Large intestine (tissue), 3 donors: ENCODE measurements at regions not wholly inside any gene's neighbourhood (a gene's known extent, or its start where the extent isn't known, plus 50 kb on each side); places are given as distances from the start of the nearest gene placed in this dataset.

Experiments
- DNase-seq, 2 donors: peaks; one replicate each; pipeline versions ENCODE4 v3.0.0 to v3.0.0-alpha.2; 2013
- H3K27ac ChIP-seq: one replicate; pipeline ENCODE4 v1.5.1; 2013; ENCODE audit warnings: low read length
- H3K27me3 ChIP-seq: 2 replicates; pipeline ENCODE4 v1.6.1; 2013; ENCODE audit warnings: low read length; ENCODE audit not compliant: control insufficient read depth, insufficient read depth
- H3K36me3 ChIP-seq: 2 replicates; pipeline ENCODE4 v1.6.1; 2013; ENCODE audit warnings: low read length; ENCODE audit not compliant: control insufficient read depth, insufficient read depth
- H3K4me1 ChIP-seq: one replicate; pipeline ENCODE4 v1.6.1; 2013; ENCODE audit warnings: low read length; ENCODE audit not compliant: control insufficient read depth, insufficient read depth
- H3K4me3 ChIP-seq: one replicate; pipeline ENCODE4 v1.5.1; 2013; ENCODE audit warnings: low read length
- H3K9me3 ChIP-seq: one replicate; pipeline ENCODE4 v1.6.1; 2013; ENCODE audit warnings: mild to moderate bottlenecking, low read depth, low read length, moderate library complexity; ENCODE audit not compliant: control insufficient read depth
- WGBS: methylation state at CpG from one replicate; pipeline ENCODE4 v1.1.5; 2013; ENCODE audit warnings: low lambda C conversion rate; ENCODE audit not compliant: insufficient coverage; 5-methylcytosine and 5-hydroxymethylcytosine counted together

DNA sequence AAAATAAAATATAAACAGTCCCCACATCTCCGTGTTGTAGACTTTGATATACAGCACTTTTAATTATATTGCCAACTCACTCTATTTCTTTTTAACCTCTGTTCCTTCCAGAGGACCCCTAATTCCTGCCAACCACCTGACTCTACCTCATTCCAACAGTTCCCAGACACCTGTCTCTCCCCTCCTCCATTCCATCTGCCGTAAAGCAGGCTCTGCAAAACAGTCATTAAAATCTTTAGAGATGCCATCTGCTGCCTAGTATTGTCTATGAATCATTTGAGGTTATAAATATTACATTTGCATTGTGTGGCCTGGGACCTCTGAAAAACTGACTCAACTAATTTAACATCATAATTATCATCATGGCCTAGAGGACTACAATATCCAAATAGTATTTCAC, 148.8 kb upstream of the DCN start:
- Histone ChIP-seq H3K27ac (no peak overlapping the region), H3K9me3 (no peaks in the 10 kb centered on the region), H3K4me3 (no peak overlapping the region), H3K36me3 (no peaks in the 10 kb centered on the region), H3K4me1 (no peaks in the 10 kb centered on the region), H3K27me3 (no peaks in the 10 kb centered on the region)
- no peak for DNase-seq
- WGBS: 50% methylated on average over 1 of the region's 2 CpGs

DNA sequence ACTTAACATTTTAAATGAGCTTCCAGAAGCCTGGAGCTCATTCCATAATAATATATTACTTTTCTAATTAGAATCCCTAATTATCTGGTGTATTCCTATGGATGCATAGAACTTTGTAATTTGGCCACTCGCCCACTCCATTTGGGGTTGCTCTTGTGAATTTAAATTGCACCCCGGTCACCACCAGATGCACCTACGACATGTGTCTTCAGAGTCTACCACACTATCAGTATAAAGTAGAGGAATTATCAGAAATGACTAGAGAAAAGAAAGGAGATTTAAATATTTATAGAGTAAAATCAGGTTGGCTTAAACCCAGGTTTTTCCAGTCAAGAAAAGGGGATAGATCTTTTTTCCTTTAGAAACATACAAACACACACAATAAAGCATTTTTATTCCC, 145.8 kb upstream of the DCN start:
- Histone ChIP-seq H3K4me1 (no peaks in the 10 kb centered on the region), H3K36me3 (no peaks in the 10 kb centered on the region), H3K9me3 (no peaks in the 10 kb centered on the region), H3K27me3 (no peaks in the 10 kb centered on the region), H3K4me3 (no peak overlapping the region), H3K27ac (no peak overlapping the region)
- WGBS: 94% methylated on average over 2 of the region's 3 CpGs
- DNase-seq: no peak

DNA sequence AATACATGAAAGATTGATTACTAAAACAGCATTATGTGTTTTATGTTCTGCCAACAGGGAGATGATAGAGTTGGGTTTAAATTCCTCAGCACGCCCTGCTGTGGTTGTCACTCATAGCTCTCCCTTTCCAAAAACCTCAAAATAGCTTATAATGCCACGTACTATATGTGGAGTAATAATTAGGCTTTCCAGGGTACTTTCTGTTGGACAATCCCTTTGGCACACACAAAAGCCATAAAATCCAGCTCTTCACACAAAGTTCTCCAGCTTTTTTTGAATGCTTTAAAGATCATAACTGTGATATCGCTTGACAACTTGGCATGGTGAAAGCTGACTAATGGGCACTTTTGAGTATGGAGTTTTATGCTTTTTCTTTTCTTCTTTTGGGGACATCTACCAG, 145.3 kb upstream of the DCN start:
- no peak for DNase-seq
- H3K27ac ChIP-seq: no peak overlapping the region
- no peak overlapping the region for H3K4me3 ChIP-seq
- H3K4me1 ChIP-seq: no peaks in the 10 kb centered on the region
- H3K27me3 ChIP-seq: no peaks in the 10 kb centered on the region
- WGBS: 88% methylated on average over 1 of the region's 3 CpGs
- H3K9me3 ChIP-seq: no peaks in the 10 kb centered on the region
- H3K36me3 ChIP-seq: no peaks in the 10 kb centered on the region

DNA sequence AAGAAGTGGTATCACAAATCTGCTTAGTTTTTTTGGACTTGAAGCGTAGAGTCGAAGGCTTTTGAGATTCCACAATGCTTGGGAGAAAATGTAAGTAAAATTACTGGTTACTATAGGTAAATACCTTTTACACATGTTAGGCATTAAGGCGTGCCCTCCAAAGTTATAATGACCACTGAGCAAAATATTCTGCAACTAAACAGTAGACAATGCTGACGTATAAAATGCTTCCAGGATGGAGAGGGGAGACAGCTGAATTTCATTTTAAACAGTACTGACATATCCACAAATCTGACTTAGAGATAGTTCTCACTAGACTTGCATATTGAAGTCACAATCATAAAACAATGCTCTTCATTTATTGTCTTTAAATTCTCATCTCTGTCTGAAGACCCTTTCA, 144.5 kb upstream of the DCN start:
- 100% methylated on average over 3 of the region's 4 CpGs for WGBS
- H3K27me3 ChIP-seq: no peaks in the 10 kb centered on the region
- no peaks in the 10 kb centered on the region for H3K36me3 ChIP-seq
- no peak overlapping the region for H3K27ac ChIP-seq
- no peaks in the 10 kb centered on the region for H3K4me1 ChIP-seq
- no peak overlapping the region for H3K4me3 ChIP-seq
- no peaks in the 10 kb centered on the region for H3K9me3 ChIP-seq
- DNase-seq: no peak

DNA sequence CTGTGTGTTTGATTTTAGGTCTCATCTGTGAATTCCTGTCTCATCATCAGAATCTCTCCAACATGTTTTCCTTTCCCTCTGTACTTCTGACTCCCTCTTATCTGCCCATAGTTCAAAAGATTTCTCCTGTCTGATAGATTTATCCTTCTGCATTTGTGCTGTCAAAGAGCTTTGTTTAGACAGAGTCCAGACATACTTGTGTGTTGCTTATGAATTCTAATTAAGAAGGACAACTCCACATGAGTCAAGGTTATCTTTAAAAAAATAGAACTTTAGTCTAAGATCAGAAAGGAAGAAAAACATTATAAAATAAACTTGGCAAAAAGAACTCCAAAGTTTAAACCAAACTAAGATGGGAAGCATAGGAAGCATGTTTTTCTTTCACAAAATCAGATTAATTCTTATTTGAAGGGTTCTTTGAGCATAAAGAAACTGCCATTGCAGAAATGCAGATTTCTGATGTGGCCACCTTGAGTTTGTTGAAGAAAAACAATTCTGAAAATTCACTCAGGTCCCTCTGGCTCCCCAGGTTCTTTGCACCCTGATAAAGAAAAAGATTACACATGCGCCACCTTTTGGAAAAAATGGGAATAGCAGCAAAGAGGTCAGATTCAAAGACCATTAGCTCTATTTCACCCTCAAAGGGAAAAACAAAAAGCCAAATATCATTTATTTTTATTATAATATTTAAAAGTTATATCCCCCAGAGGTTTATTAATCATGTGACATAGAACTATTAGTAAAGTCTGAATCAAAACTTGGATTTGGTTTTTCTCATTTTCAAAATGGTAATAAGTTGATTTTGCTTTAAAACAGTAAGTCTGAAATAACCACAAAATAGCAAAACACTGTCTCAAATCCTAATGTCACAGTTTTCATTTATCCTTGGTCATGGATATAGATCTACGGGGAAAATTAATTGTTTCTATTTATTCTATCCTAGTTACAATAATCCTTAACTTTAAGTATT, 143.7 kb upstream of the DCN start:
- 83% methylated on average over 1 of the region's 2 CpGs for WGBS
- no peak overlapping the region for H3K4me3 ChIP-seq
- no peaks in the 10 kb centered on the region for H3K27me3 ChIP-seq

DNA sequence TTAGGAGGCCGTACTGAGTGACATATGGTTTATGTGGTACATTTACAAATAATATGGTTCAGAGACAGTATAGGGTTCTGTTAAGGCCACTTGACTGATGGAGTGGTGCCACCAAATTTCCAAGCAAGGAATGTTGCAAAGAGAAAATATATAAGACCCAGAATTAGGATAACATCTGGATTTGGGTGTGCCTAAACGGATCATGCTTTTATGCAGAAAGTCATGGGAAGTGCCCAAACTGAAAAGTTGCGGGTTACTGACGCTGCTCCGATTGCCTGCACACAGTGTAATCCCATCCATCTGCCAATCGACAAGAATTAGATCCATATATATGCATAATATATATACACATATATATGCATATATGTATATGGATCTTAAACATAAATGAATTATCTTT, 138.4 kb upstream of the DCN start:
- H3K36me3 ChIP-seq: no peaks in the 10 kb centered on the region
- H3K4me3 ChIP-seq: no peak overlapping the region
- no peak for DNase-seq
- no peaks in the 10 kb centered on the region for H3K9me3 ChIP-seq
- H3K27ac ChIP-seq: no peak overlapping the region
- 100% methylated on average over 2 of the region's 6 CpGs for WGBS
- no peaks in the 10 kb centered on the region for H3K27me3 ChIP-seq
- no peaks in the 10 kb centered on the region for H3K4me1 ChIP-seq

More for the DNA sequence above, 143.7 kb upstream of the DCN start:
- no peaks in the 10 kb centered on the region for H3K4me1 ChIP-seq
- no peaks in the 10 kb centered on the region for H3K36me3 ChIP-seq
- no peak overlapping the region for H3K27ac ChIP-seq
- H3K9me3 ChIP-seq: no peaks in the 10 kb centered on the region
- DNase-seq: peak; percentile 15 to 22

DNA sequence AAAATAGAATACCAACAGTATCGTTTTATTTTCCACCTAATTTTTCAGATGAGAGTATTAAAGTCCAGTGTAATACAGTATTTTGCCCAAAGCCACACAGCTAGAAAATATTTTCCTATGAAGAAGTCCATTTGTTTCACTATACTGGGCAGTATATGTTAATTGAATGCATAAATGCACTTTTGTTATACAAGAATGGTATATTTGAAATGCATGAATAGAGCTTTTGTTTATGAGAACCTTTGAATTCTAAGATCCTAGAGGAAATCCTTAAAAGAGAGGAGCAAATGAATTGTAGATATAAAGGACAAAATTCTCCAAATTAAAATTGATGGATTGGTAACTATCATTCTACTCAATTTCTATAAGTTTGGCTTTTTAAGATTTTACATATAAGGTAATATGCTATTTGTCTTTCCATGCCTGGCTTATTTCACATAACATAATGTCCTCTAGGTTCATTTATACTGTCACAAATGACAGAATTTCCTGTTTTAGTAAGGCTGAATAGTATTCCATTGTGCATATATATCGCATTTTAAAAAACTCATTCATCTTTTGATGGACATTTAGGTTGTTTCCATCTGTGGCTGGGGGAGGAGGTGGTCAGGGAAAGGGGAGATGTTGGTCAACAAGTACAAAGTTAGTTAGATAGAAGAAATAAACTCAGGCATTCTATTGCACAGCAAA, 136.6 kb upstream of the DCN start:
- 93% methylated on average over 2 of the region's 2 CpGs for WGBS
- H3K36me3 ChIP-seq: no peaks in the 10 kb centered on the region
- no peak for DNase-seq
- H3K27ac ChIP-seq: no peak overlapping the region
- no peaks in the 10 kb centered on the region for H3K27me3 ChIP-seq
- H3K4me3 ChIP-seq: no peak overlapping the region
- H3K9me3 ChIP-seq: no peaks in the 10 kb centered on the region
- H3K4me1 ChIP-seq: no peaks in the 10 kb centered on the region

DNA sequence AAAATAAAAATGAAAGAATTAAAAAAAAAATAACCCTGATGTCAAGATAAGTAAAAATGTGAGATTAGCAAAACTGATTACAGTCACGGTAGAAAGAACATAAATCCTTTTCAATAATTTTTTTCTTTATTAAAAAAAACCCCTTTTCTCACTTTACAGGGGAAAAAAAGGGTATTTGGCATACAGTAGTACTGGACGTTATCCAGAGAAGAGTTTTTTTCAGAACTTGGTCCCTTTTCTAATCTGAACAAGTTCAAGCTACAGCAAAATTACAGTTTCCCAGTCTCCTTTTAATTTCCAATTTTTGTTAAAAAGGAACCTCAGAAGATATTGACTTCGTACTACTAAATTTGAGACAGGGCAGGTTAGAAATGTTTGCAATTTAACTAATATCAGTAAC, 134.7 kb upstream of the DCN start:
- no peak overlapping the region for H3K27ac ChIP-seq
- no peaks in the 10 kb centered on the region for H3K27me3 ChIP-seq
- WGBS: 100% methylated on average over 1 of the region's 3 CpGs

DNA sequence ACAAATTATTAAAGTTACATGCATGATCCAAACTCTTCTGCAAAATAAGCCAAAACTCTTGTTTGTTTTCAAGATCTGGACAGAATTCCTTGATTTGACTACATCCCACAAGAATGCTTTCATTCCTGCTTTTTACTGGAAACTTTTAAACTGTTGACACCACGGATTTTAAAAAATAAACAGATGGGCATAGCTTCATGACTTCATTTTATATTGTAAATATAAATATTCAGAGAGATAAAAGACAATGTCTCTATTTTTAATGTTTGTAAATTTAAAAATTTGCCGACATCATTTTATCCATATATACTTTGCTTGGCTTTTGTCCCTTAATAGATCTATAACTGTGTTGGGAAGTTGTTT, 134.3 kb upstream of the DCN start:
- WGBS: 86% methylated on average over 2 of the region's 2 CpGs
- Histone ChIP-seq H3K4me3 (no peak overlapping the region), H3K36me3 (no peaks in the 10 kb centered on the region), H3K9me3 (no peaks in the 10 kb centered on the region), H3K27ac (no peak overlapping the region), H3K4me1 (no peaks in the 10 kb centered on the region), H3K27me3 (no peaks in the 10 kb centered on the region)
- no peak for DNase-seq

More for the DNA sequence above, 134.7 kb upstream of the DCN start:
- Histone ChIP-seq H3K4me1 (no peaks in the 10 kb centered on the region), H3K36me3 (no peaks in the 10 kb centered on the region), H3K9me3 (no peaks in the 10 kb centered on the region), H3K4me3 (no peak overlapping the region)
- no peak for DNase-seq

DNA sequence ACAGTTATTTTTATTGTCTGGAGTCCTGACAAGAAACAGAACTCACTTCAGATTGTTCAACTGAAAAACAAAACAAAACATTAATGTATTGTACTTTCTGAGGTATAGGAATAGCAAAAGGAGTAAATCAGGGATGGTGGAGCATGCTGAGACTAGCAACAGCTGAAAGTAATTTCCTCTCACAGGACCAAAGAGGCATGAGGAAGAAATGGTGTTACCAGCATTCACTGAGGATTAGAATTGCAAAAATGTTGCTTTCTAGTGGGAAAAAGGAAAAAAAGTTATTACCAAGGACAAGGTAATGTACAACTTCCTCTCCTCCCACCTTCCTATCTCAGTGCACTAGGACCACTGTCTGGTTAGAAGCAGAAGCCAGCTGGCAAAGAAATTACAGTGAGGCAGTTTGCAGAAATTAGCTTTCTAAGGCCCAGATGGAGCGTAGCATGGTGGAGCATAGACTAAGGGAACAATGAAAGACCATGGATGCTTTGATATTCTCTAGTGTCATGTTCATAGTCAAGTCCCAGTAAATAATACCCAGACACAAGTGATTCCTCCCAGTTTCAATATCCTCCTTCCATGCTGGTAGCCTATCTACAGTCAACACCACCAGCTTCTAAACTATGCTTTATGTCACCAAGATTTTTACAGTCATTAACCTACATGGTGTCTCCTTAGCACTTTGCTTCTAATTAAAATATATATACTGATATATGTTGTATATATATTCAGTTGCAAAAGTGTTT, 133.7 kb upstream of the DCN start:
- Histone ChIP-seq H3K36me3 (no peaks in the 10 kb centered on the region), H3K4me1 (no peaks in the 10 kb centered on the region), H3K27me3 (no peaks in the 10 kb centered on the region), H3K9me3 (no peaks in the 10 kb centered on the region), H3K27ac (no peak overlapping the region), H3K4me3 (no peak overlapping the region)
- DNase-seq: peak in 1 of 2 donors; percentile 6
- no CpG with 5 or more reads among the region's 1 CpG for WGBS
